Sigmoid colon (tissue), 6 donors: ENCODE measurements at regions not wholly inside any gene's neighbourhood (a gene's known extent, or its start where the extent isn't known, plus 50 kb on each side); places are given as distances from the start of the nearest gene placed in this dataset.

Experiments used
- DNase-seq: peaks from one replicate; pipeline ENCODE4 v3.0.0-alpha.2; 2019
- H3K27ac ChIP-seq, 4 donors: fragments of 200-600 bp; sonication (generic); one replicate each; pipeline ENCODE4 v1.5.1; 2016 to 2019; ENCODE audit warnings: mild to moderate bottlenecking in 1 of 4
- H3K27me3 ChIP-seq, 3 donors: fragments of 200-600 bp; sonication (generic); one replicate each; pipeline ENCODE4 v1.5.1; 2019; ENCODE audit warnings: mild to moderate bottlenecking in 1 of 3
- H3K36me3 ChIP-seq, 4 donors: fragments of 200-600 bp; sonication (generic); one replicate each; pipeline ENCODE4 v1.5.1; 2016 to 2019
- H3K4me1 ChIP-seq, 4 donors: fragments of 200-600 bp; sonication (generic); one replicate each; pipeline ENCODE4 v1.5.1; 2017 to 2019
- H3K4me3 ChIP-seq, 4 donors: fragments of 200-600 bp; sonication (generic); one replicate each; pipeline ENCODE4 v1.5.1; 2017 to 2019; ENCODE audit warnings: mild to moderate bottlenecking in 2 of 4, moderate library complexity in 1 of 4
- H3K9me3 ChIP-seq, 4 donors: fragments of 200-600 bp in 3 of 4; sonication (generic) in 3 of 4; one replicate each; pipeline versions ENCODE4 v1.5.1 to v1.6.1; 2013 to 2019
- EP300 ChIP-seq, 4 donors: sonication (generic); formaldehyde crosslinking; IDR thresholded peaks; one replicate each; pipeline ENCODE4 v1.6.1; 2017; ENCODE audit warnings: antibody characterized with exemption in 4 of 4
- POLR2A ChIP-seq, 2 donors: fragments of 450-650 bp; IDR thresholded peaks; one replicate each; pipeline ENCODE4 v1.6.1; 2016; ENCODE audit warnings: antibody characterized with exemption in 2 of 2, mild to moderate bottlenecking in 2 of 2, moderate library complexity in 2 of 2
- POLR2AphosphoS5 ChIP-seq, 4 donors: sonication (generic); formaldehyde crosslinking; IDR thresholded peaks; one replicate each; pipeline ENCODE4 v1.6.1; 2017; ENCODE audit warnings: antibody characterized with exemption in 4 of 4
- WGBS, 2 donors: extraction: QIAGEN DNeasy Blood & Tissue Kit; methylation state at CpG; one replicate each; pipeline ENCODE4 v1.1.7; 2013; 5-methylcytosine and 5-hydroxymethylcytosine counted together
- intact Hi-C: fragments of 100-400 bp; cut with DNase I; formaldehyde crosslinking; loops from one replicate; pipeline ENCODE4 v1.15.1; 2023
- TF ChIP-seq, protein P1 (sequence below), 4 experiments: fragments of 450-650 bp in 3 of 4; fragments of 200-600 bp in 1 of 4; IDR thresholded peaks; one replicate each; pipeline ENCODE4 v1.5.1; 2016 to 2019; ENCODE audit warnings: antibody characterized with exemption in 4 of 4, mild to moderate bottlenecking in 3 of 4, moderate library complexity in 2 of 4
- donor health status: healthy with polysubstance abuse.
- donor health status: healthy.

DNA sequence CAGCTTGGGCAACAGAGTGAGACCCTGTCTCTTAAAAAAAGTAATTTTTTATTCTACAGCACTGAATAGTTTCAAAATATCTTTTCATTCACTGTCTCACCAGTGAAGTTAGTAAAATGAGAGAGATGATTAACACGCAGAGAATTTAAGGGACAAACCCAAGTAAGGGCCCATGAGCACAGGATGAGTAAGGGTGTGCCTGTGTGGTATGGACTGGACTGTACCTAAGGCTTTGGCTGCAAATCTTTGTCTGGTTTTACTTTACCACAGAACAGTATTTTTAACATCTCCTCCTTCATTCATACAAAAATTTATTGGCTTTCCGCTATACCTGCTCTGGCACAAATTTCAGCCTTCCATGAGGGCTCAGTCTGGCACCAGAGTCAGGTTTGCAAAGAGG lies 433.3 kb downstream of the UTRN start:
- no peaks in the 10 kb centered on the region for H3K9me3 ChIP-seq
- 93 to 95% methylated on average over 2 of the region's 2 CpGs for WGBS, 2 donors
- no peak overlapping the region for H3K4me3 ChIP-seq
- intact Hi-C loops = no loop called here
- no peak for DNase-seq
- TF ChIP-seq EP300 (IDR thresholded peaks at IDR 0.05) (no peak), POLR2AphosphoS5 (IDR thresholded peaks at IDR 0.05) (no peak), POLR2A (IDR thresholded peaks at IDR 0.05) (no peak)
- TF ChIP-seq, protein P1, sequence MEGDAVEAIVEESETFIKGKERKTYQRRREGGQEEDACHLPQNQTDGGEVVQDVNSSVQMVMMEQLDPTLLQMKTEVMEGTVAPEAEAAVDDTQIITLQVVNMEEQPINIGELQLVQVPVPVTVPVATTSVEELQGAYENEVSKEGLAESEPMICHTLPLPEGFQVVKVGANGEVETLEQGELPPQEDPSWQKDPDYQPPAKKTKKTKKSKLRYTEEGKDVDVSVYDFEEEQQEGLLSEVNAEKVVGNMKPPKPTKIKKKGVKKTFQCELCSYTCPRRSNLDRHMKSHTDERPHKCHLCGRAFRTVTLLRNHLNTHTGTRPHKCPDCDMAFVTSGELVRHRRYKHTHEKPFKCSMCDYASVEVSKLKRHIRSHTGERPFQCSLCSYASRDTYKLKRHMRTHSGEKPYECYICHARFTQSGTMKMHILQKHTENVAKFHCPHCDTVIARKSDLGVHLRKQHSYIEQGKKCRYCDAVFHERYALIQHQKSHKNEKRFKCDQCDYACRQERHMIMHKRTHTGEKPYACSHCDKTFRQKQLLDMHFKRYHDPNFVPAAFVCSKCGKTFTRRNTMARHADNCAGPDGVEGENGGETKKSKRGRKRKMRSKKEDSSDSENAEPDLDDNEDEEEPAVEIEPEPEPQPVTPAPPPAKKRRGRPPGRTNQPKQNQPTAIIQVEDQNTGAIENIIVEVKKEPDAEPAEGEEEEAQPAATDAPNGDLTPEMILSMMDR (IDR thresholded peaks at IDR 0.05) = no peak
- peaks cover 0 to 14% (median 12%) of the 10 kb centered on the region in 4 donors for H3K4me1 ChIP-seq
- H3K27me3 ChIP-seq = no peaks in the 10 kb centered on the region
- H3K27ac ChIP-seq = no peak overlapping the region
- no peaks in the 10 kb centered on the region for H3K36me3 ChIP-seq

DNA sequence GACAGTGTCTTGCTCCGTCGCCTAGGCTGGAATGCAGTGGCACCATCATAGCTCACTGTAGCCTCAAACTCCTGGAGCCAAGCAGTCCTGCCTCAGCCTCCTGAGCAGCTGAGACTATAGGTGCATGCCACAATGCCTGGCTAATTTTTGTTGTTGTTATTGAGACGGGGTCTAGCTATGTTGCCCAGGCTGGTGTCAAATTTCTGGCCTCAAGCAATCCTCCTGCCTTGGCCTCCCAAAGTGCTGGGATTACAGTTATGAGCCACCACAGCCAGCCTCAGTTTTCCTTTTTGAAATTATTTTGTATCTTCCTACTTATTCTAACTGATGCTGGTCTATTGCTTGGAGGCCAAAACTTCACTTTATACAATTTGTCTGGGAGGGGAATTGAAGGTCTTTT lies 436.1 kb downstream of the UTRN start:
- intact Hi-C loops = no loop called here
- H3K9me3 ChIP-seq = no peaks in the 10 kb centered on the region
- no peaks in the 10 kb centered on the region for H3K27me3 ChIP-seq
- no peak for DNase-seq
- H3K27ac ChIP-seq = no peak overlapping the region
- WGBS, 2 donors = 97% methylated on average over 3 of the region's 3 CpGs
- H3K36me3 ChIP-seq = no peaks in the 10 kb centered on the region
- H3K4me3 ChIP-seq = no peak overlapping the region
- TF ChIP-seq POLR2AphosphoS5 (IDR thresholded peaks at IDR 0.05) = no peak
- no peak for TF ChIP-seq EP300 (IDR thresholded peaks at IDR 0.05)
- TF ChIP-seq, protein P1 (IDR thresholded peaks at IDR 0.05) = no peak
- TF ChIP-seq POLR2A (IDR thresholded peaks at IDR 0.05) = no peak
- no peaks in the 10 kb centered on the region for H3K4me1 ChIP-seq

DNA sequence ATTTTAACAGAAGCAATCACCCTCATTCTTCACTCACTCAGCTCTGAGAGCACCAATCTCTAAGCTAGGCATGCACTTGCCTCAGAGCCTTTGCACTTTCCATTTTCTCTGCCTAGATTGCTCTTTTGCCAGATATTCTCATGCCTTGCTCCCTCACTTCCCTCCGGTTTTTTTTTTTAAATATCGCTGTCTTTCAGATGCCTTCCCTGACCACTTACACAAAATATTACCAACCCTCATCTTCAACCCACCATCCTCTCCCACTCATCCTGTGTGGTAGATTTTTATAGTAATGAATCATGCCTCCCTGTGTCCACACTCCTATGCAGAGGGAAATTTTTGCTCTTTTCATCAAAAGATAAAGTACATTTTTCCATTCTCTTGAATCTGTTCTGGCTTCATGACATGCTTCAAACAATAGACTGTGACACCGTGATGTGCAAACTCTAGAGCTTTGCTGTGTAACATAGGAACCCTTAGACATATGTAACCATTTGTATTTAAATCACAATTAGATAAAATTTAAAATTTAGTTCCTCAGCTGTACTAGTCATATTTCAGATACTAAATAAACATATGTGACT lies 437.1 kb downstream of the UTRN start:
- DNase-seq = no peak
- no peak overlapping the region for H3K27ac ChIP-seq
- H3K9me3 ChIP-seq = no peaks in the 10 kb centered on the region
- no peak overlapping the region for H3K4me3 ChIP-seq
- intact Hi-C loops = no loop called here
- H3K27me3 ChIP-seq = no peaks in the 10 kb centered on the region
- TF ChIP-seq, protein P1 (IDR thresholded peaks at IDR 0.05) = no peak
- TF ChIP-seq POLR2A (IDR thresholded peaks at IDR 0.05) = no peak
- no peak for TF ChIP-seq EP300 (IDR thresholded peaks at IDR 0.05)
- TF ChIP-seq POLR2AphosphoS5 (IDR thresholded peaks at IDR 0.05) = no peak
- H3K4me1 ChIP-seq = no peaks in the 10 kb centered on the region
- WGBS, 2 donors = 89 to 91% methylated on average over 3 of the region's 3 CpGs
- no peaks in the 10 kb centered on the region for H3K36me3 ChIP-seq

DNA sequence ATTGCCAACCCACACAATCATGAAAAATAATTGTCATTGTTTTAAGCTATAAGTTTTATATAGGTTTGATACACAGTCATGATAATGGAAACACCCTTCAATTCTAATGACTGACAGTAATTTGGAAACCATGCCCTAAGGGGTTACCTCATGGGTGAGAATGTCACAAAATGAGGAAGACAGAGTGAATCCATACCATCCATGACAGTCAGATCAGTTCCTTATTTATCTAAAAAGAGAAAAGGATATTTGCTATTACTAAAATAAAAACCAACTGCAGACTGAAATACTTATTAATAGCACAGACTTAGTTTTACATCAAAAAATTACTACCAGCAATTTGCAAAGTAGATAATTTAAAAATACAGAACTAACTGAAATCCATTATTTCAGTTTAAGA lies 437.8 kb downstream of the UTRN start:
- H3K4me3 ChIP-seq = no peak overlapping the region

More for the DNA sequence above, 437.8 kb downstream of the UTRN start:
- intact Hi-C loops = no loop called here
- no peak for DNase-seq
- TF ChIP-seq, protein P1 (IDR thresholded peaks at IDR 0.05) = no peak
- no peak for TF ChIP-seq EP300 (IDR thresholded peaks at IDR 0.05)
- TF ChIP-seq POLR2A (IDR thresholded peaks at IDR 0.05) = no peak
- no peak for TF ChIP-seq POLR2AphosphoS5 (IDR thresholded peaks at IDR 0.05)
- H3K27ac ChIP-seq = no peak overlapping the region
- no peaks in the 10 kb centered on the region for H3K9me3 ChIP-seq
- H3K27me3 ChIP-seq = no peaks in the 10 kb centered on the region
- no peaks in the 10 kb centered on the region for H3K36me3 ChIP-seq
- H3K4me1 ChIP-seq = no peaks in the 10 kb centered on the region
